BLaER1 treated with 17β-estradiol and CSF1 and Interleukin-3, amounts not matched to agents 10 nM and 100 nM (cell line): ENCODE measurements at regions not wholly inside any gene's neighbourhood (a gene's known extent, or its start where the extent isn't known, plus 50 kb on each side); places are given as distances from the start of the nearest gene placed in this dataset.

ENCODE experiments used
- H3K27ac ChIP-seq, 11 experiments: shearing (Covaris generic); formaldehyde crosslinking; 2 replicates each; pipeline ENCODE4 v1.8.1; 2022
- H3K27me3 ChIP-seq, 11 experiments: shearing (Covaris generic); formaldehyde crosslinking; 2 replicates each; pipeline ENCODE4 v1.8.1; 2022
- H3K36me3 ChIP-seq, 11 experiments: shearing (Covaris generic); formaldehyde crosslinking; 2 replicates each; pipeline ENCODE4 v1.8.1; 2022
- H3K4me1 ChIP-seq, 10 experiments: shearing (Covaris generic); formaldehyde crosslinking; 2 replicates each; pipeline ENCODE4 v1.8.1; 2022
- H3K4me2 ChIP-seq, 11 experiments: shearing (Covaris generic); formaldehyde crosslinking; 2 replicates each; pipeline ENCODE4 v1.8.1; 2022
- H3K4me3 ChIP-seq, 10 experiments: shearing (Covaris generic); formaldehyde crosslinking; 2 replicates each; pipeline ENCODE4 v1.8.1; 2022
- H3K9ac ChIP-seq, 11 experiments: shearing (Covaris generic); formaldehyde crosslinking; 2 replicates each; pipeline ENCODE4 v1.8.1; 2022
- H3K9me3 ChIP-seq, 11 experiments: shearing (Covaris generic); formaldehyde crosslinking; replicated peaks in 1 of 11; 2 replicates each; pipeline ENCODE4 v1.8.1; 2022
- H4K20me1 ChIP-seq, 11 experiments: shearing (Covaris generic); formaldehyde crosslinking; 2 replicates each; pipeline ENCODE4 v1.8.1; 2022
- Cebpa-rat ChIP-seq, 11 experiments: shearing (Covaris generic); IDR thresholded peaks; 2 replicates each; pipeline ENCODE4 v1.8.1; 2022

DNA sequence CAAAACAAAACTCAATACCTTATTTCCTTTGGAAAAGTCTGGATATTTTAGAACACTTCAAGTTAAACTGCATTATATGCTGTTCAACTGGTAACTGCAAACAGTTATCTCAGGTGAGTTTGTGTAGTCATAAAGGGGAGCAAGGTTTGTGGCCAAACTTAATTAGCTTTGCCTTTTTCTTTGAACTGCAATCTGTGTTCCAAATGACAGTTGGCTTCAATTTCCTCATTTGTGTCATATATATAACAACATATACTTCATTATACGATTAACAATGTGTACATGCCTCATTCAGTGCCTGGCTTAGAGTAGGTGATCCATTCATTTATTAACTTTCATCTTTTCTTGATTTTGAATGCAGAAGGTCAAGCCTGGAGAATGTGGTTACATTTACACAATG is 55.8 kb downstream of the KCNE4 start:
- H3K4me1 ChIP-seq = peaks cover 0 to 3% (median 0%) of the 10 kb centered on the region in 10 experiments; a peak in 4 of 20 replicates
- no peaks in the 10 kb centered on the region for H3K9me3 ChIP-seq
- no peaks in the 10 kb centered on the region for H3K27me3 ChIP-seq
- H3K36me3 ChIP-seq = no peaks in the 10 kb centered on the region
- no peak overlapping the region for H3K4me3 ChIP-seq
- no peak overlapping the region for H3K27ac ChIP-seq
- no peaks in the 10 kb centered on the region for H4K20me1 ChIP-seq
- TF ChIP-seq Cebpa-rat (IDR thresholded peaks at IDR 0.05) = no peak
- no peak overlapping the region for H3K9ac ChIP-seq
- no peak overlapping the region for H3K4me2 ChIP-seq

GRCh38 chr2:223108351-223109050 is 56.5 kb downstream of the KCNE4 start:
- TF ChIP-seq Cebpa-rat (IDR thresholded peaks at IDR 0.05) = no peak
- Histone ChIP-seq H3K36me3 (no peaks in the 10 kb centered on the region), H3K4me1 (no peaks in the 10 kb centered on the region), H3K4me3 (no peak overlapping the region), H3K27ac (no peak overlapping the region), H3K9me3 (no peaks in the 10 kb centered on the region), H3K27me3 (no peaks in the 10 kb centered on the region), H3K9ac (no peak overlapping the region), H4K20me1 (no peaks in the 10 kb centered on the region), H3K4me2 (no peak overlapping the region)

DNA sequence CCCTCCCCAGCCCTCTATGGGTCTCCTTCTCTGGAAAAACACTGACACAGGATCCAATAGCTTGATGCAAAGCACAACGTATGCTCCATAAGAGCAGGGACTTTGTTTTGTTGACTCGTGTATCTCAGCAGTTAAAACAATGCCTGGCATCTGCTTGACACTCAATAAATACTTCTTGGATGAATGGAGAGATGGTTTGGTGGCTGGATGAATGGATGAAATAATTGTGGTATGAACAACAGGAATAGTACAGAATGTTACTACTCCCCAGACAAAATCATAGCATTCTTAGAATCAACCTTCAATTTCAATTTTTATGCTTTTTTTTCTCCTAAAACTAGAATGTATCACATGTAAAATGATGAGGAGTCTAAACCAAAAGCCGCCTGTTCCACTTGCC is 57.4 kb downstream of the KCNE4 start:
- Histone ChIP-seq H3K36me3 (no peaks in the 10 kb centered on the region), H4K20me1 (no peaks in the 10 kb centered on the region), H3K4me1 (no peaks in the 10 kb centered on the region), H3K27me3 (no peaks in the 10 kb centered on the region), H3K27ac (no peak overlapping the region), H3K4me2 (no peak overlapping the region), H3K9me3 (no peaks in the 10 kb centered on the region), H3K9ac (no peak overlapping the region), H3K4me3 (no peak overlapping the region)
- TF ChIP-seq Cebpa-rat (IDR thresholded peaks at IDR 0.05) = no peak

GRCh38 chr2:223113161-223113560 is 61.2 kb downstream of the KCNE4 start:
- Histone ChIP-seq H4K20me1 (no peaks in the 10 kb centered on the region), H3K4me2 (no peak overlapping the region), H3K4me3 (no peak overlapping the region), H3K36me3 (no peaks in the 10 kb centered on the region), H3K27me3 (no peaks in the 10 kb centered on the region), H3K4me1 (no peaks in the 10 kb centered on the region), H3K27ac (no peak overlapping the region), H3K9me3 (no peaks in the 10 kb centered on the region), H3K9ac (no peak overlapping the region)
- no peak for TF ChIP-seq Cebpa-rat (IDR thresholded peaks at IDR 0.05)

DNA sequence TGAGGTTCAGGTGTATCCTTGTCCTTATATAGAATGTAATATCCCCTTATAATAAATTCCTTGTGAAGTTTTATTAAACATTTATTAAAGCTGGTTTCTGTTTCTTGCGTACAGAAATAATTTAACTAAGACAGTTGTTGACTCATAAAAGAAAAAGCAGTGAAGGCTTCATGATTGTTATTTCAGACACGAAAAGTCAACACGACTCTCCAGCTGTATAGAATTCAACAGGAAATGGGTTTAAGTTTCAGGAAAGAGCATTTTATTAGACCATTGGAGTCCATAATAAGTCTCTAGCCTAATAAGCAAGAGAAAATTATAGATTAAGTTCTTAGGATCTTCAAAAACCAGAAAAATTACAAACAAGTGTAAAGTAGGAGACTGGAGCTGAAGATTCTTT is 62.2 kb downstream of the KCNE4 start:
- Histone ChIP-seq H3K4me3 (no peak overlapping the region), H3K4me1 (no peaks in the 10 kb centered on the region), H3K27ac (no peak overlapping the region), H3K36me3 (no peaks in the 10 kb centered on the region), H4K20me1 (no peaks in the 10 kb centered on the region), H3K9me3 (no peaks in the 10 kb centered on the region), H3K27me3 (no peaks in the 10 kb centered on the region), H3K9ac (no peak overlapping the region), H3K4me2 (no peak overlapping the region)
- no peak for TF ChIP-seq Cebpa-rat (IDR thresholded peaks at IDR 0.05)

GRCh38 chr2:223114917-223115316 is 62.9 kb downstream of the KCNE4 start:
- Histone ChIP-seq H3K9me3 (no peaks in the 10 kb centered on the region), H3K36me3 (no peaks in the 10 kb centered on the region), H3K4me3 (no peak overlapping the region), H4K20me1 (no peaks in the 10 kb centered on the region), H3K27ac (no peak overlapping the region), H3K27me3 (no peaks in the 10 kb centered on the region), H3K9ac (no peak overlapping the region), H3K4me2 (no peak overlapping the region), H3K4me1 (no peaks in the 10 kb centered on the region)
- no peak for TF ChIP-seq Cebpa-rat (IDR thresholded peaks at IDR 0.05)

DNA sequence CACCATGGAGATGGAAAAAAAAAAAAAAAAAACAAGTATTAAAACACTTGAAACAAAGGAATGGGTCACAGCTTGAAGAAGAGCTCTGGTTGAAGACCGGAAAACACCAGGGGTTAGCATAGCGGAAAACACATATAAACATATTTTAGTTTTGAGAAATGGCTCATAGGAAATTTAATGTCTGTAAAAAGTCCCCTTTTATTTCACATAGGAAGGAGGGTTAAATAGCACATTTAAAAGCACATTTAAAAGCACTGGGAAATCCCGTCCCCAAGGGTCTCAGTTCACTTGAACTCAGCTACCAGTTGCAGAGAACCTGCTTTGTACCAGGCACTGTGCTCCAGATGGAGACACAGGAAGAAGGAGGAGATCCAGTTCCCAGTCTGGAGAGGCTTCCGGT is 65.5 kb downstream of the KCNE4 start:
- Histone ChIP-seq H3K36me3 (no peaks in the 10 kb centered on the region), H3K27me3 (no peaks in the 10 kb centered on the region), H3K9me3 (no peaks in the 10 kb centered on the region), H3K4me1 (no peaks in the 10 kb centered on the region), H3K27ac (no peak overlapping the region), H3K4me3 (no peak overlapping the region), H3K4me2 (no peak overlapping the region), H3K9ac (no peak overlapping the region), H4K20me1 (no peaks in the 10 kb centered on the region)
- TF ChIP-seq Cebpa-rat (IDR thresholded peaks at IDR 0.05) = no peak

DNA sequence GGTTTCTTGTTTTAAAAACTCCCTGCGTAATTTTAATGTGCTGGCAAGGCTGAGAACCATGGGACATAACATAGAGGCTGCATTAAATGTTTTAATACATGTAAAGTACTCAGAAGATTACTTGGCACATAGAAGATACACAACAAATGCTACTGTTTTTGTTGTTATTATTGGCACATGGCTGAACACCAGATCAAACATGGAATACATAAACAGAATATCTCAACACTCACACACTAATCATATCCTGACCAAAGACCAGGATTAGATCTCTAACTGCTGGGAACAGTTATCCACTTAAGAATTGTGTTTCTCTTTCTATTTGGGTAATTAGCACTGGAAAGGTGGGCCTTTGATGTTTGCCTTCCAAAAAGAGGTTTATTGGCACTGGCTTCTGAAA is 69.3 kb downstream of the KCNE4 start:
- H3K36me3 ChIP-seq = no peaks in the 10 kb centered on the region
- no peaks in the 10 kb centered on the region for H3K9me3 ChIP-seq
- no peaks in the 10 kb centered on the region for H3K27me3 ChIP-seq
- H4K20me1 ChIP-seq = no peaks in the 10 kb centered on the region
- H3K4me2 ChIP-seq = no peak overlapping the region
- H3K9ac ChIP-seq = no peak overlapping the region
- no peak overlapping the region for H3K4me3 ChIP-seq
- peaks cover 0 to 7% (median 4%) of the 10 kb centered on the region in 10 experiments; a peak in 4 of 20 replicates for H3K4me1 ChIP-seq
- no peak for TF ChIP-seq Cebpa-rat (IDR thresholded peaks at IDR 0.05)
- no peak overlapping the region for H3K27ac ChIP-seq

DNA sequence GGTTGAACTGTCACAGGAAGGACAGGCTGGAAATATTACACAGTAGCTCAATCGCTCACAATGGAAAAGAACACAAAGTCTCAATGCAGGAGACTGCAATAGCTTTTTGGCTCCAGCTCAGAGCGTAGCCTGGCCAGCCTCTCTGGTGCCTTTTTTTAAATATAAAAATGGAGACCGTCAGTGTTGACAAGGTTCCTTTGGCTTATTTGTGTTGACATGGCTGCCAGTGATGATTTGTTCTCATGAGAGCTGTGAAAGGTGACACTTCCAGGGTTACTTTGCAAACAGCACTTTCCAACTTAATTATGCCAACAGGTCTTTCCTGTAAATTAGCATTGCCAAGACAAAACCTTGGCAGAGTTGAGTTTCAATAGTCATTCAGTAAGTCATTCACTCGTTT is 70.8 kb downstream of the KCNE4 start:
- Histone ChIP-seq H4K20me1 (no peaks in the 10 kb centered on the region), H3K27ac (no peak overlapping the region)

GRCh38 chr2:223123855-223124610 is 72.0 kb downstream of the KCNE4 start:
- Histone ChIP-seq H3K4me3 (no peak overlapping the region), H3K4me2 (peak overlapping the region in 5 of 11 experiments; percentile 1 to 15 (median 8); a peak in 2 of 22 replicates), H3K4me1 (peaks cover 0 to 7% (median 4%) of the 10 kb centered on the region in 10 experiments; a peak in 4 of 20 replicates), H3K27me3 (no peaks in the 10 kb centered on the region), H3K36me3 (no peaks in the 10 kb centered on the region), H3K9ac (no peak overlapping the region), H3K9me3 (no peaks in the 10 kb centered on the region), H3K27ac (no peak overlapping the region), H4K20me1 (no peaks in the 10 kb centered on the region)
- TF ChIP-seq Cebpa-rat (IDR thresholded peaks at IDR 0.05) = no peak

More for the DNA sequence above, 70.8 kb downstream of the KCNE4 start:
- Histone ChIP-seq H3K9me3 (no peaks in the 10 kb centered on the region), H3K36me3 (no peaks in the 10 kb centered on the region), H3K4me2 (no peak overlapping the region), H3K4me1 (peaks cover 0 to 7% (median 4%) of the 10 kb centered on the region in 10 experiments; a peak in 4 of 20 replicates), H3K4me3 (no peak overlapping the region), H3K27me3 (no peaks in the 10 kb centered on the region), H3K9ac (no peak overlapping the region)
- no peak for TF ChIP-seq Cebpa-rat (IDR thresholded peaks at IDR 0.05)
